ENCODE measurements at regions not wholly inside any gene's neighbourhood (a gene's known extent, or its start where the extent isn't known, plus 50 kb on each side); places are given as distances from the start of the nearest gene placed in this dataset.

GRCh38 chr3:63727233-63727632 lies 74.8 kb downstream of the SNTN start:
- TF ChIP-seq ZFP30 (CRISPR knock-in tag; IDR thresholded peaks at IDR 0.05), result no peak
- no peak for TF ChIP-seq ZNF8 (CRISPR knock-in tag; IDR thresholded peaks at IDR 0.05)
- no peak for TF ChIP-seq OSR1 (CRISPR knock-in tag; IDR thresholded peaks at IDR 0.05)
